Endometrium (tissue), 2 donors: ENCODE measurements at regions not wholly inside any gene's neighbourhood (a gene's known extent, or its start where the extent isn't known, plus 50 kb on each side); places are given as distances from the start of the nearest gene placed in this dataset.
"Not testable (repeated sequence)": the region's sequence is repeated elsewhere in the genome, so short reads cannot be mapped to it uniquely, and the experiment has no call there.

Experiments
- FAIRE-seq: peaks from 2 replicates; lab custom pipeline; 2012; peaks lifted over from hg19 to GRCh38; lab: Jason Lieb, UNC
- donor health status: control.
- donor health status: control.

- FAIRE-seq: no peak
Measured at GRCh38 chr16:63787014-63787413, 1334.8 kb downstream of the CDH11 start.

- FAIRE-seq: no peak
Measured at GRCh38 chr16:63785170-63785569, 1336.7 kb downstream of the CDH11 start.

GRCh38 chr16:63776437-63776836 is 1345.4 kb downstream of the CDH11 start:
- no peak for FAIRE-seq

GRCh38 chr16:63776034-63776433 is 1345.8 kb downstream of the CDH11 start:
- no peak for FAIRE-seq

GRCh38 chr16:63774302-63774701 is 1347.6 kb downstream of the CDH11 start:
- FAIRE-seq: no peak

- no peak for FAIRE-seq
Measured at GRCh38 chr16:63769211-63769610, 1352.7 kb downstream of the CDH11 start.

- not testable (repeated sequence) for FAIRE-seq
Measured at GRCh38 chr16:63760246-63760645, 1361.6 kb downstream of the CDH11 start.

- no peak for FAIRE-seq
Measured at GRCh38 chr16:63752347-63752746, 1369.5 kb downstream of the CDH11 start.

GRCh38 chr16:63749276-63749675 is 1372.6 kb downstream of the CDH11 start:
- FAIRE-seq: no peak

GRCh38 chr16:63745456-63745855 is 1376.4 kb downstream of the CDH11 start:
- FAIRE-seq: no peak

- no peak for FAIRE-seq
Measured at GRCh38 chr16:63744077-63744874, 1377.6 kb downstream of the CDH11 start.

GRCh38 chr16:63742150-63742549 is 1379.7 kb downstream of the CDH11 start:
- FAIRE-seq: no peak

GRCh38 chr16:63737633-63738032 is 1384.2 kb downstream of the CDH11 start:
- no peak for FAIRE-seq

GRCh38 chr16:63735456-63735855 is 1386.4 kb downstream of the CDH11 start:
- FAIRE-seq: no peak

- no peak for FAIRE-seq
Measured at GRCh38 chr16:63720848-63721247, 1401.0 kb downstream of the CDH11 start.

- no peak for FAIRE-seq
Measured at GRCh38 chr16:63719926-63720325, 1401.9 kb downstream of the CDH11 start.

- FAIRE-seq: no peak
Measured at GRCh38 chr16:63717806-63718205, 1404.1 kb downstream of the CDH11 start.

GRCh38 chr16:63714876-63715275 is 1407.0 kb downstream of the CDH11 start:
- no peak for FAIRE-seq

- no peak for FAIRE-seq
Measured at GRCh38 chr16:63712725-63713124, 1409.1 kb downstream of the CDH11 start.

GRCh38 chr16:63703612-63704011 is 1418.3 kb downstream of the CDH11 start:
- FAIRE-seq: no peak

GRCh38 chr16:63702981-63703590 is 1418.8 kb downstream of the CDH11 start:
- FAIRE-seq: no peak

GRCh38 chr16:63697736-63698135 is 1424.1 kb downstream of the CDH11 start:
- FAIRE-seq: no peak

GRCh38 chr16:63695347-63695746 is 1426.5 kb downstream of the CDH11 start:
- no peak for FAIRE-seq

- no peak for FAIRE-seq
Measured at GRCh38 chr16:63690961-63691360, 1430.9 kb downstream of the CDH11 start.
